Loucy (cell line): ENCODE measurements at regions not wholly inside any gene's neighbourhood (a gene's known extent, or its start where the extent isn't known, plus 50 kb on each side); places are given as distances from the start of the nearest gene placed in this dataset.

Source experiments
- CTCF ChIP-seq: fragments of 200-600 bp; sonication (generic); conservative IDR thresholded peaks from 2 replicates; pipeline ENCODE4 v1.5.1; 2014; ENCODE audit warnings: mild to moderate bottlenecking, antibody characterized with exemption, low read length
- EZH2phosphoT487 ChIP-seq: fragments of 200-600 bp; IDR thresholded peaks from 2 replicates; pipeline ENCODE4 v1.6.1; 2018; ENCODE audit warnings: antibody characterized with exemption, mild to moderate bottlenecking, moderate library complexity, borderline replicate concordance

DNA sequence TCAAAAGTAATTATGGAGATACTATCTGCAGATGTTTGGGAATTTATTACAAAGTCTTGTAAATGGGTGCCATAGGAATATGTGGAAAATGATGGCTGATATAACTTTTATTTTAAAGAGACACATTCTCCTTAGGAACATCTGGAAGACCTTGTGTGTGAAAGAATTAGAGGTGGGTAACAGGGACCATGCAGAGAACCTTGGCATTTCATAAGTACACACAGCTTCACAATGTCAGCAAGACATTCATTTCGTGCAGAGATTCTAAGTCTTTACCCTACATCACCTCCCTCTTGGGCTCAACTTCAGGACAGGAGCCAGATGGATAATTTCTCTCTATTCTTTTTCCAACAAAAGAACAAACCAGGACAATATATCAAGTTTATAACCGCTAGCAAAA, 458.1 kb upstream of the INTU start:
- TF ChIP-seq CTCF = no peak
- TF ChIP-seq EZH2phosphoT487 = no peak
